Heart right ventricle (tissue), 16 donors: ENCODE measurements at regions not wholly inside any gene's neighbourhood (a gene's known extent, or its start where the extent isn't known, plus 50 kb on each side); places are given as distances from the start of the nearest gene placed in this dataset.

Source experiments
- ATAC-seq, 8 donors: fragments of 200-7000 bp; cut with Tn5 transposase; one replicate each; pipeline ENCODE4 v1.9.1; 2020; ENCODE audit warnings: mild to moderate bottlenecking in 8 of 8, moderate library complexity in 8 of 8, moderate number of reproducible peaks in 1 of 8
- DNase-seq, 2 donors: peaks; one replicate each; pipeline ENCODE4 v3.0.0-alpha.2; 2020
- H3K27ac ChIP-seq, 10 donors: fragments of 200-600 bp; sonication (generic) in 2 of 10; one replicate each; pipeline versions ENCODE4 v1.5.0 to v1.8.0; 2020 to 2022; ENCODE audit warnings: mild to moderate bottlenecking in 3 of 10
- H3K27me3 ChIP-seq, 7 donors: fragments of 200-600 bp; one replicate each; pipeline ENCODE4 v1.8.0; 2021 to 2022; ENCODE audit warnings: mild to moderate bottlenecking in 2 of 7
- H3K36me3 ChIP-seq, 9 donors: fragments of 200-600 bp; sonication (generic) in 1 of 9; one replicate each; pipeline versions ENCODE4 v1.5.0 to v1.8.0; 2020 to 2022; ENCODE audit warnings: mild to moderate bottlenecking in 2 of 9
- H3K4me1 ChIP-seq, 9 donors: fragments of 200-600 bp; sonication (generic) in 1 of 9; one replicate each; pipeline versions ENCODE4 v1.5.0 to v1.8.0; 2020 to 2022; ENCODE audit warnings: mild to moderate bottlenecking in 4 of 9
- H3K4me3 ChIP-seq, 10 donors: fragments of 200-600 bp; sonication (generic) in 2 of 10; one replicate each; pipeline versions ENCODE4 v1.5.0 to v1.8.0; 2020 to 2022; ENCODE audit warnings: mild to moderate bottlenecking in 7 of 10, moderate library complexity in 2 of 10
- H3K9me3 ChIP-seq, 11 donors: fragments of 200-600 bp in 10 of 11; sonication (generic) in 2 of 11; one replicate each; pipeline versions ENCODE4 v1.5.0 to v1.8.0; 2013 to 2022; ENCODE audit warnings: mild to moderate bottlenecking in 2 of 11, control low read depth in 1 of 11, moderate library complexity in 1 of 11
- CTCF ChIP-seq, 9 donors: fragments of 200-600 bp; sonication (generic) in 2 of 9; IDR thresholded peaks; one replicate each; pipeline versions ENCODE4 v1.5.0 to v1.8.0; 2021 to 2022; ENCODE audit warnings: antibody characterized with exemption in 9 of 9, mild to moderate bottlenecking in 5 of 9, moderate library complexity in 1 of 9
- WGBS, 2 donors: extraction: QIAGEN DNeasy Blood & Tissue Kit; methylation state at CpG; one replicate each; pipeline ENCODE4 v1.1.7; 2013; ENCODE audit warnings: inconsistent platforms in 1 of 2; 5-methylcytosine and 5-hydroxymethylcytosine counted together
- intact Hi-C, 10 donors: fragments of 100-400 bp; cut with DNase I; formaldehyde crosslinking; loops; one replicate each; pipeline versions ENCODE4 v1.11.1 to v1.14.2; 2022
- donor health status: Arrhythmogenic right ventricular cardiomyopathy.
- donor health status: ischemic (EF 13 %, LVEDD 7.1; RV severe dilation, severe dysfunction).
- donor health status: healthy with polysubstance abuse.
- donor health status: DM: no; HTN: yes; CAD: no.
- donor health status: DM: no; HTN: no; CAD: no.
- donor health status: ischemic (EF 25% LVEDD 6.9; RV normal size, moderate dysfunction).
- donor health status: ischemic (EF 25% LVEDD 5.7; RV mildly dilated, moderate dysfunction).
- donor health status: healthy.
- donor health status: DM: yes; HTN: yes; CAD: no.
- donor health status: Ischemic cardiomyopathy.
- donor health status: ischemic (EF 35%, LVEDD 5.7; RV mildly dilated, moderate dysfunction).
- donor health status: nonischemic (EF 11% LVEDD 7.7; RV severe dilation, severe dysfunction).
- donor health status: DM: yes; HTN: yes; CAD: no.
- donor health status: PGD.
- donor health status: ischemic (EF 29% LVEDD 5.4; RV normal size, mild dysfunction).
- donor health status: nonischemic (EF 23%, LVEDD 6.1; RV moderate dilation, normal function).

GRCh38 chr6:132198040-132198439, 203.2 kb downstream of the MOXD1 start:
- WGBS, 2 donors = 67 to 77% methylated on average over 3 of the region's 3 CpGs
- Histone ChIP-seq H3K9me3 (peaks cover 0 to 11% (median 0%) of the 10 kb centered on the region in 11 donors), H3K27me3 (no peaks in the 10 kb centered on the region), H3K36me3 (no peaks in the 10 kb centered on the region), H3K27ac (peak overlapping the region in 4 of 10 donors; percentile 26 to 71 (median 62)), H3K4me3 (no peak overlapping the region), H3K4me1 (peaks cover 0 to 15% (median 13%) of the 10 kb centered on the region in 9 donors)
- intact Hi-C loops = no loop called here
- DNase-seq (no peak), ATAC-seq (no peak)
- TF ChIP-seq CTCF (IDR thresholded peaks at IDR 0.05) = no peak

GRCh38 chr6:132194529-132194928, 206.7 kb downstream of the MOXD1 start:
- no peak overlapping the region for H3K4me3 ChIP-seq
- 83 to 89% methylated on average over 3 of the region's 3 CpGs for WGBS, 2 donors
- no peak for DNase-seq
- no peaks in the 10 kb centered on the region for H3K27me3 ChIP-seq
- intact Hi-C loops = no loop called here
- peaks cover 0 to 19% (median 4%) of the 10 kb centered on the region in 9 donors for H3K4me1 ChIP-seq
- no peak for ATAC-seq
- no peak for TF ChIP-seq CTCF (IDR thresholded peaks at IDR 0.05)
- no peak overlapping the region for H3K27ac ChIP-seq
- peaks cover 0 to 11% (median 0%) of the 10 kb centered on the region in 11 donors for H3K9me3 ChIP-seq
- H3K36me3 ChIP-seq = no peaks in the 10 kb centered on the region

GRCh38 chr6:132192631-132193030, 208.6 kb downstream of the MOXD1 start:
- Histone ChIP-seq H3K27me3 (no peaks in the 10 kb centered on the region), H3K27ac (no peak overlapping the region), H3K9me3 (peaks cover 0 to 11% (median 0%) of the 10 kb centered on the region in 11 donors), H3K4me3 (no peak overlapping the region), H3K4me1 (peaks cover 0 to 22% (median 4%) of the 10 kb centered on the region in 9 donors), H3K36me3 (no peaks in the 10 kb centered on the region)
- intact Hi-C loops = no loop called here
- ATAC-seq (no peak), DNase-seq (no peak)
- TF ChIP-seq CTCF (IDR thresholded peaks at IDR 0.05) = no peak
- WGBS, 2 donors = 97 to 98% methylated on average over 5 of the region's 5 CpGs

- intact Hi-C loops = no loop called here
- 39 to 44% methylated on average over 3 of the region's 3 CpGs for WGBS, 2 donors
Measured at GRCh38 chr6:132190815-132191175, 210.5 kb downstream of the MOXD1 start.

More at GRCh38 chr6:132190815-132191175, 210.5 kb downstream of the MOXD1 start:
- Histone ChIP-seq H3K27ac (peak overlapping the region in 7 of 10 donors; percentile 12 to 59 (median 35)), H3K4me3 (no peak overlapping the region), H3K9me3 (peaks cover 0 to 11% (median 0%) of the 10 kb centered on the region in 11 donors), H3K27me3 (no peaks in the 10 kb centered on the region), H3K4me1 (peaks cover 0 to 22% (median 4%) of the 10 kb centered on the region in 9 donors), H3K36me3 (no peaks in the 10 kb centered on the region)
- no peak for TF ChIP-seq CTCF (IDR thresholded peaks at IDR 0.05)
- ATAC-seq (peak in 5 of 8 donors; percentile 63 to 81 (median 75)), DNase-seq (no peak)
